Fibroblast of upper back skin (primary cell): ENCODE measurements at regions not wholly inside any gene's neighbourhood (a gene's known extent, or its start where the extent isn't known, plus 50 kb on each side); places are given as distances from the start of the nearest gene placed in this dataset.
"Not testable (repeated sequence)": the region's sequence is repeated elsewhere in the genome, so short reads cannot be mapped to it uniquely, and the experiment has no call there.

Experiments
- DNase-seq: peaks from one replicate; pipeline ENCODE4 v3.0.0-alpha.2; 2013

DNA sequence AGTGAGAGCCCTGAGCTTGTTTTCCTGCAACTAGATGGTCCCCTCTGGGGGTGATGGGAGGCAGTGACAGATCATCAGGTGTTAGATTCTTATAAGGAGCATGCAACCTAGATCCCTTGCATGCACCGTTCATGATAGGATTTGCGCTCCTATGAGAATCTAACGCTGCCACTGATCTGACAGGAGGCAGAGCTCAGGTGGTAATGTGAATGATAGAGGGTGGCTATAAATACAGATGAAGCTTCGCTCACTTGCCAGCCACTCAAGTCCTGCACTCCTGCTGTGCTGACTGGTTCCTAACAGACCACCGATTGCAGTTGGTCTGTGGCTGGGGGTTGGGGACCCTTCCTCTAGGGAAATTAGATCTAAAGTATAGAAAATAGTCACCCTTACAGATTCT lies 290.6 kb upstream of the ADCY2 start:
- no peak for DNase-seq

GRCh38 chr5:7117961-7118360 lies 278.0 kb upstream of the ADCY2 start:
- no peak for DNase-seq

- no peak for DNase-seq
These were observed 264.3 kb upstream of the ADCY2 start for GRCh38 chr5:7131680-7132079.

DNA sequence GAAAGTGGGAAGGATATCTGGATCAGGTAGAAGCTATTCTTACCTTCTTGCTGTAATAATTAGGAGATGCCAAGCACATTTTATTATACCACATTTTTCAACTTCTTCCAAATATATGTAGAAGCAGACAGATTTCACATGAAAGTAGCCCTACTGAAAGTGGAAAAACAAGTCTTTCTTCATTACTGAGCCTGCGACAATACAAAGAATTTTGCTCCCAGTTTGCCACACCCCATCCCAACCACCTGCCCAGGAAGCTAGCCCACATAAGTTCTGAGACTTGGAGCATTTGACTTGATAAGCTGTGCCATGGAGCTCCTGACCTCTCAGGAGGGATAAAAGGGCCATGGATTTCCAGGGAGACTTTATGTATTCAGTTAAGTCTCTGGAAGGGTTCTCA lies 249.1 kb upstream of the ADCY2 start:
- no peak for DNase-seq

- DNase-seq, result no peak
These were observed 238.9 kb upstream of the ADCY2 start for GRCh38 chr5:7157083-7157482.

- no peak for DNase-seq
These were observed 226.6 kb upstream of the ADCY2 start for GRCh38 chr5:7169240-7169878.

- DNase-seq, result not testable (repeated sequence)
These were observed 225.2 kb upstream of the ADCY2 start for GRCh38 chr5:7170785-7171184.

DNA sequence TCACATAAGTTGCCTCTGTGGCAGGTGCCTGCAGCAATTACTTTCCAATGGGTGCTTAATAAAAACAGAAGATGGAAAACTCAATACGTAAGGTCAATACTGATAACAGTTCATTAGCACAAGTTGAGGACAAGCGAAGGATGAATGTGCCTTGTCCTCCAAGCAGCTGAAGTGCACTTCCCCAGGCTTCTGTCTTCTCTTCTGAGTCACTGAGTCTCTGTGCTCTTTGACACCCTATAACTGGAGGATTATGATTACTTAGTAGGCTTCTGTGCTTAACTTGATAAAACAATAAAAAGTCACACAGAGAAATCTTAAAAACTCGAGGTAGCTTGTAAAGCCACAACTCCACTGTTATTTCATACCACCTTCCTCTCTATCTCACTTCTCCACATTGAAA lies 216.6 kb upstream of the ADCY2 start:
- no peak for DNase-seq

GRCh38 chr5:7181841-7182240 lies 214.1 kb upstream of the ADCY2 start:
- no peak for DNase-seq

DNA sequence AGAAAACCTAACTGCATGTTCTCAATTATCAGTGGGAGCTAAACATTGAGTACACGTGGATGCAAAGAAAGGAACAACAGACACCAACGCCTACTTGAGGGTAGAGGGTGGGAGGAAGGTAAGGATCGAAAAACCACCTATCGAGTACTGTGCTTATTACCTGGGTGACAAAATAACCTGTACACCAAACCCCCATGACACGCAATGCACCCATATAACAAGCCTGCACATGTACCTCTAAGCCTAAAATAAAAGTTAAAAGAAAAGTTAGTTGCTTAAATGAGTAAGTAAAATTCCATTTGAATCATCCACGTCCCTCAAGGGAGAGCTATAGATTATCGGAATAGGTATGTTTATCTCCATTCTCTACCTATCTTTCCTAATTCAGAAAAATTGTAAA lies 210.2 kb upstream of the ADCY2 start:
- DNase-seq, result no peak

DNA sequence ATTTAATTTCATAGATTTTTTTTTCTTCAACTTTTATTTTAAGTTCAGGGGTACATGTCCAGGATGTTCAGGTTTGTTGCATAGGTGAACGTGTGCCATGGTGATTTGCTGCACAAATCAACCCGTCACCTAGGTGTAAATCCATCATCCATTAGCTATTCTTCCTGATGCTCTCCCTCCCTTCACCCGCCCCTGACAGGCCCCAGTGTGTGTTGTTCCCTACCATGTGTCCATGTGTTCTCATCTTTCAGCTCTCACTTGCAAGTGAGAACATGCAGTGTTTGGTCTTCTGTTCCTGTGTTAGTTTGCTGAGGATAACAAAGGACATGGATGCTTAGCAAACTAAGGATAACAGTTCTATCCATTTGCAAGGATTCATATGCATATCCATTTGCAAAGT lies 209.1 kb upstream of the ADCY2 start:
- no peak for DNase-seq

GRCh38 chr5:7190712-7191250 lies 205.2 kb upstream of the ADCY2 start:
- DNase-seq, result no peak

GRCh38 chr5:7192016-7192415 lies 203.9 kb upstream of the ADCY2 start:
- DNase-seq, result no peak

- no peak for DNase-seq
These were observed 193.1 kb upstream of the ADCY2 start for GRCh38 chr5:7202846-7203245.

GRCh38 chr5:7207979-7208378 lies 188.0 kb upstream of the ADCY2 start:
- no peak for DNase-seq

- DNase-seq, result no peak
These were observed 187.0 kb upstream of the ADCY2 start for GRCh38 chr5:7208938-7209337.

- no peak for DNase-seq
These were observed 186.3 kb upstream of the ADCY2 start for GRCh38 chr5:7209658-7210057.

- DNase-seq, result no peak
These were observed 185.4 kb upstream of the ADCY2 start for GRCh38 chr5:7210549-7210948.

DNA sequence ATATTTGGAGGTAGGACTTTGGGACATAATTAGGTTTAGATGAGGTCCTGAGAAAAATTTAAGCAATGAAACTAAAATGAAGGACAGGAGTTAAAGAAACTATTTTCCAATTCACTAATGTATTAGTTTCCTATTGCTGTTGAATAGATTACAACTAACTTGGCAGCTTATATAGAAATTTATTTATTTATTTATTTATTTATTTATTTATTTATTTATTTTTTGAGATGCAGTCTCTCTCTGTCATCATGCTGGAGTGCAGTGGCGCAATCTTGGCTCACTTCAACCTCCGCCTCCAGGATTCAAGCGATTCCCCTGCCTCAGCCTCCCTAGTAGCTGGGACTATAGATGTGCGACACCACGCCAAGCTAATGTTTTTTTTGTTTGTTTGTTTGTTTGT lies 182.4 kb upstream of the ADCY2 start:
- no peak for DNase-seq

- DNase-seq, result no peak
These were observed 181.0 kb upstream of the ADCY2 start for GRCh38 chr5:7214906-7215416.

- no peak for DNase-seq
These were observed 177.8 kb upstream of the ADCY2 start for GRCh38 chr5:7218141-7218540.

DNA sequence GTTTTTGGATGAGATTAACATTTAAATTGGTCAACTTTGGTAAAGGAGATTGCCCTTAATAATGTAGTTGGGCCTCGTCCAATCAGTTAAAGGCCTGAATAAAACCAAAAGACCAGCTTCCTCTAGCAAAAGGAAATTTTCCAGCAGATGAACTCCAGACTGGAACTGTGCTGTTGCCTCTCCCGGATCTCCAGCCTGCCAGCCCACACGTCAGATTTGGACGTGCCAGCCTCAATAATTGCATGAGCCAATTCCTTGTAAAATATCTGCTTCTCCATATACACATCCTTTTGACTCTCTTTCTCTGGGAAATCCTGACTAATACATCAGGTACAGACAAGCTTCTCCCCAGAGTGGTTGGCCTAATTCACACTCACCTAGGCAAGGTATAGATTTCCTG lies 175.8 kb upstream of the ADCY2 start:
- DNase-seq, result no peak

GRCh38 chr5:7221041-7221440 lies 174.9 kb upstream of the ADCY2 start:
- no peak for DNase-seq

DNA sequence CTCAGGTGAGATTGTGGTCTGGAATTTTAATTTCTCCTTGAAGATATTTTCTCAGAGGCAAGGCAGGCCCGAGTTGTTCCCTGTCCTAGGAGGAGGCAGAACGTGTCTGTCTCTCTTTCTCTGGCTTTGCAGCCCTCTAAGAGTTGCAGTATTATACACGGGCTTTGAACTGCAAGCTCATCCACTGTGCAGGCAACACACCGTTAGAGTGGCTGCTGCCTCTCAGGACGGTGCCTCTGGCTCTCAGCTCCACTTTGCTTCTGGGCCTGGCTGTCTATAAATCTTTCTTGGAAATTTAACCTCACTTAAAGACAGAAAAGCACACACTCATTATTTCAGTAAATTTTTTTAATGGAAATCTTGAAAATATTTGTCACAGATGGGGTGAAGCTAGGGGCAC lies 170.1 kb upstream of the ADCY2 start:
- DNase-seq, result no peak

- DNase-seq, result no peak
These were observed 153.7 kb upstream of the ADCY2 start for GRCh38 chr5:7242118-7242710.
